Effector memory CD4-positive, alpha-beta T cell (primary cell): ENCODE measurements at regions not wholly inside any gene's neighbourhood (a gene's known extent, or its start where the extent isn't known, plus 50 kb on each side); places are given as distances from the start of the nearest gene placed in this dataset.

ENCODE experiments used
- DNase-seq, 3 donors: peaks; one replicate each; pipeline ENCODE4 v3.0.0-alpha.2; 2020
- H3K27ac ChIP-seq: 2 replicates; pipeline ENCODE4 v1.7.0; 2013; ENCODE audit warnings: mild to moderate bottlenecking, low read length, moderate library complexity; ENCODE audit not compliant: insufficient read depth, poor library complexity, severe bottlenecking
- H3K27me3 ChIP-seq: replicated peaks from 2 replicates; pipeline ENCODE4 v1.7.0; 2013; ENCODE audit warnings: mild to moderate bottlenecking, low read length; ENCODE audit not compliant: insufficient read depth, control insufficient read depth, poor library complexity, severe bottlenecking
- H3K36me3 ChIP-seq: 2 replicates; pipeline ENCODE4 v1.7.0; 2013; ENCODE audit warnings: mild to moderate bottlenecking, low read length, moderate library complexity; ENCODE audit not compliant: control insufficient read depth, insufficient read depth
- H3K4me1 ChIP-seq: 2 replicates; pipeline ENCODE4 v1.7.0; 2013; ENCODE audit warnings: low read length, mild to moderate bottlenecking; ENCODE audit not compliant: control insufficient read depth, insufficient read depth, poor library complexity, severe bottlenecking
- H3K4me3 ChIP-seq: 2 replicates; pipeline ENCODE4 v1.7.0; 2013; ENCODE audit warnings: low read length, low read depth, mild to moderate bottlenecking; ENCODE audit not compliant: insufficient read depth, poor library complexity, severe bottlenecking
- H3K9me3 ChIP-seq: 2 replicates; pipeline ENCODE4 v1.7.0; 2013; ENCODE audit warnings: mild to moderate bottlenecking, low read length, moderate library complexity; ENCODE audit not compliant: control insufficient read depth

GRCh38 chr16:85315866-85316265 lies 203.6 kb upstream of the CIBAR2 start:
- Histone ChIP-seq H3K9me3 (no peaks in the 10 kb centered on the region), H3K27me3 (no peaks in the 10 kb centered on the region), H3K4me1 (peaks cover 4% of the 10 kb centered on the region), H3K4me3 (no peak overlapping the region), H3K36me3 (no peaks in the 10 kb centered on the region), H3K27ac (no peak overlapping the region)
- DNase-seq, result no peak

DNA sequence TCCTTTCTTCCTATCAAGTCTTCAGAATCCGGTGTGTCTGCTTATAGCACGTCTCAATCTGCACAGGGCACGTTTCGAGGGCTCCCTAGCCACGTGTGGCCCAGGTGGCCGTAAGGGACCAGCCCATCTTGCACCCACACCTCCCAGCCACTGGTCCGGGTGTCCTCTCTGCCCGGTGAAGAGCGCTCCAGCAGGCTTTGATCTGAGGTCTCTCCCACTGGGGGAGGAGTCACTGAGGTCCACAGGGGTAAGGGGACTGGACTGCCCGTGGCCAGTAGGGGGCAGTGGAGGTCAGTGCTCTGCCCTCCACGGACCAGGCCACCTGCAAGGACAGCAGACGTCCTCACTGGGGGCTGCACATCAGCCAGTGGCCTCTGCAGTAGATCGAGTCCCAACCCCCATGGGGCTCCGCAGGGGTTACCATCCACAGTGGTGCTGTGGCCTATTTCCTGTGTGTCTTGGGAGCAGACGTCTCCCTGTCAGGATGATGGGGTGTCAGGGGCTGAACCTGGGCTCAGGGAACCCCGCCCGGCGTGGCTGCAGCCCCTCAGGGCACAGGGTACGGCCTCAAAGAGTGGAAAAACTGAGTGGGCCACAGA lies 204.1 kb upstream of the CIBAR2 start:
- Histone ChIP-seq H3K27ac (no peak overlapping the region), H3K27me3 (no peaks in the 10 kb centered on the region), H3K4me1 (no peaks in the 10 kb centered on the region), H3K4me3 (no peak overlapping the region), H3K36me3 (no peaks in the 10 kb centered on the region), H3K9me3 (no peaks in the 10 kb centered on the region)
- no peak for DNase-seq

DNA sequence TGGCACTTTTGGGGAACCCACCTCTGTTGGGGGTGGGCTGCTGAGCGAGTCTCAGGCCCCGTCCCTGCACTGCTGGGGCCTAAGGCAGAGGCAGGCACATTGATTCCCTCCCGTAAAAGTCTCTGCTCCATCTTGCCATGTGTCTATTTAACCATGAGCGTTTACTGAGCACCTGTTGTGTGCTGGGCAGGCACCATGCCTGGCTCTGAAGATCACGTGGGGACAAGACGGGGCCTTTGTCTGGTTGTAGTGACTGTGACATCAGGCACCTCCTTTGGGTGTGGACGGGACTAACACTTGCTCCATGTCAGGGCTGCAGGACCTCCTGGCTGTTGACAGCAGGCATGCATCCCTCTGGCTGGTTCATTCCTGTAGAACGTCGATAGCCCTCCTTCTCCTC lies 204.7 kb upstream of the CIBAR2 start:
- H3K27ac ChIP-seq, result no peak overlapping the region
- H3K27me3 ChIP-seq, result no peaks in the 10 kb centered on the region
- H3K36me3 ChIP-seq, result no peaks in the 10 kb centered on the region
- H3K9me3 ChIP-seq, result no peaks in the 10 kb centered on the region
- DNase-seq, result no peak
- no peaks in the 10 kb centered on the region for H3K4me1 ChIP-seq
- H3K4me3 ChIP-seq, result no peak overlapping the region

DNA sequence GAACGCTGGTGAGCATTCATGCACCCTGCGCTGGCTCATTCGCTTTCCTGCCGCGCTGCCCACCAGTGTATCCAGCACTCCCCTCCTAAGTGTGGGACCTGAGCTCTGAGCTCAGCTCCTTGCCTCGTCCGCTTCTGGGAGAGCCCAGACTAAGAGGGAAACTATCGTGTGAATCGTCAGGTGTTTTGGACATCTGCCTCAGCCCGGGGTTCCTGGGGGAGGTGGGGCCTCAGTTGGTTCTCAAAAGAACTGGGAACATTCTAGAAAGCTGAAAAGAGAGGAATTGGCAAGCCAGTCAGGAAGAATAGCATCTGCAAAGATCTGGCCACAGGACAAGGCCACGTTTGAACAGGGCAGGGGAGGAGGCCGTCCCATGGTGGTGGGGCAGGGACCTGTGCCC lies 205.4 kb upstream of the CIBAR2 start:
- H3K4me3 ChIP-seq, result no peak overlapping the region
- no peaks in the 10 kb centered on the region for H3K27me3 ChIP-seq
- H3K36me3 ChIP-seq, result no peaks in the 10 kb centered on the region
- no peak for DNase-seq
- no peak overlapping the region for H3K27ac ChIP-seq
- H3K9me3 ChIP-seq, result no peaks in the 10 kb centered on the region
- no peaks in the 10 kb centered on the region for H3K4me1 ChIP-seq

DNA sequence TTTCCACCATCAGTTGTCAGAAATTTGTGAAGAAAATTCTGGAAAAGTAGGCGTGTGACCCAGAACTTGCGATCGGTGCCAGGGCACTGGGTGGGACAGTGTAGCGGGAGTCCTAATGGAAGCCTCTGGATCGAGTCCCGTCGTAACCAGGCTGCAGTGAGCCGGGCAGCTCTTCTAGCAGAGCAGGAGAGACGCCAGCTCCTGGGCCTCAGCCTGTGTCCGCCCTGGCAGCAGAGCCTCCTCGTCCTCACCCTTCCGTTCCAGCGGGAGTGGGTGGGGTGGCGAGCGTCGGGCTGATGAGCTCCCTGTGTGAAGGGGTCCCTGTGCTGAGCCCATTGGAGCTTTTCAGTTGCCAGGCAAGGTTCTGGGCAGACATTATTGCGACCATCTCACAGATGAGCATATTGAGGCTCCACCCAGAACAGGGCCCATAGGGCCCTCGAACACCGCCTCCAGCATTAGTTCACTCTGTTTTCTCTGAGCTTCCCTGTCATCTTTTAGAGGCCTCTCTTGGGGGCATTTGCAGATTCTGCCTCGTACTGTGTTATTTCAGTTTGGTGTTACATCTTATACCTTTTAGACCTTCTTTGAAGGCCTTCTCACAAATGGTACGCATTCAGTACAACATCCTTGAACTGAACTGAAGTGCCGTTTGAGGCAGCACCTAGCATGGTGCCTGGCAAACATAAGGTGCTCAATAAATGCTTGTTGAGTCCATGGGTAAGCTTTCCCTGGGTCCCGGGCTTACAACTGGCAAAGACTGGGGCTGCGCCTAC lies 207.1 kb upstream of the CIBAR2 start:
- no peaks in the 10 kb centered on the region for H3K27me3 ChIP-seq
- no peaks in the 10 kb centered on the region for H3K36me3 ChIP-seq
- H3K4me3 ChIP-seq, result no peak overlapping the region
- no peaks in the 10 kb centered on the region for H3K4me1 ChIP-seq
- no peak overlapping the region for H3K27ac ChIP-seq
- H3K9me3 ChIP-seq, result no peaks in the 10 kb centered on the region
- no peak for DNase-seq

- no peaks in the 10 kb centered on the region for H3K27me3 ChIP-seq
- no peak for DNase-seq
These were observed 207.7 kb upstream of the CIBAR2 start for GRCh38 chr16:85319984-85320440.

GRCh38 chr16:85320677-85321385 lies 208.6 kb upstream of the CIBAR2 start:
- H3K4me3 ChIP-seq, result no peak overlapping the region
- H3K4me1 ChIP-seq, result no peaks in the 10 kb centered on the region
- no peaks in the 10 kb centered on the region for H3K36me3 ChIP-seq
- no peak overlapping the region for H3K27ac ChIP-seq
- H3K27me3 ChIP-seq, result no peaks in the 10 kb centered on the region
- no peak for DNase-seq
- no peaks in the 10 kb centered on the region for H3K9me3 ChIP-seq

More at GRCh38 chr16:85319984-85320440, 207.7 kb upstream of the CIBAR2 start:
- H3K4me3 ChIP-seq, result no peak overlapping the region
- no peaks in the 10 kb centered on the region for H3K9me3 ChIP-seq
- no peaks in the 10 kb centered on the region for H3K36me3 ChIP-seq
- no peak overlapping the region for H3K27ac ChIP-seq
- H3K4me1 ChIP-seq, result no peaks in the 10 kb centered on the region

DNA sequence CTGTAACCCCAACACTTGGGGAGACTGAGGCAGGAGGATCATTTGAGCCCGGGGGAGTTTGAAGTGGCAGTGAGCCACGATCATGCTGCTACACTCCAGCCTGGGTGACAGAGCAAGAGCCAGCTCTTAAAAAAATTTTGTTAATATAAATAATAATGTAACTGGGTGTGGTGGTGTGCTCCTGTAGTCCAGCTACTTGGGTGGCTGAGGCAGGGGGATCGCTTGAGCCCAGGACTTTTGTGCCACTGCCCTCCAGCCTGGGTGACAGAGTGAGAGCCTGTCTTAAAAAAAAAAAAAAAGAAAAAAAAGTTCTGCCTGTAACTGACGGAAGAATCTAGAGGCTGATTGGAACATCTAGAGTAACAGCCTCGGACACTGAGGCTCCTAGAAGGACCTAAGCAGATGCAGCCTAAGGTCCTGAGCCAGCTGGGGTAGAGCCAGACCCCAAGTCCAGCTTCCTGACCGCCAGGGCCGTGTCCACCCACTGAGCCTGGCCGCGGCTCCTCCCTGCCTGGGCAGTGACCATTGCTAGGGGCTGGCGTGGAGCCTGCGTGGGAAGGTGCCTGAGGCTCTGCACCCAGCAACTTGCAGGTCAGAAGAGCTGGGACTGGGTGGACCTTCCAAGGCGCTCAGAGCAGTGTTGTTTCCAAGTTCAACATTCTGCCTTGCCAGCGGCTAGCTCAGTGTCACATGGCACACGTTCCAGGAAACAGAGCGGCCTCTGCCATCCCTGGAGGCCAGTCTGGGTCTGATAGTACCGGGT lies 209.4 kb upstream of the CIBAR2 start:
- Histone ChIP-seq H3K27ac (no peak overlapping the region), H3K27me3 (no peaks in the 10 kb centered on the region), H3K36me3 (no peaks in the 10 kb centered on the region), H3K4me3 (no peak overlapping the region), H3K4me1 (no peaks in the 10 kb centered on the region), H3K9me3 (no peaks in the 10 kb centered on the region)
- no peak for DNase-seq

DNA sequence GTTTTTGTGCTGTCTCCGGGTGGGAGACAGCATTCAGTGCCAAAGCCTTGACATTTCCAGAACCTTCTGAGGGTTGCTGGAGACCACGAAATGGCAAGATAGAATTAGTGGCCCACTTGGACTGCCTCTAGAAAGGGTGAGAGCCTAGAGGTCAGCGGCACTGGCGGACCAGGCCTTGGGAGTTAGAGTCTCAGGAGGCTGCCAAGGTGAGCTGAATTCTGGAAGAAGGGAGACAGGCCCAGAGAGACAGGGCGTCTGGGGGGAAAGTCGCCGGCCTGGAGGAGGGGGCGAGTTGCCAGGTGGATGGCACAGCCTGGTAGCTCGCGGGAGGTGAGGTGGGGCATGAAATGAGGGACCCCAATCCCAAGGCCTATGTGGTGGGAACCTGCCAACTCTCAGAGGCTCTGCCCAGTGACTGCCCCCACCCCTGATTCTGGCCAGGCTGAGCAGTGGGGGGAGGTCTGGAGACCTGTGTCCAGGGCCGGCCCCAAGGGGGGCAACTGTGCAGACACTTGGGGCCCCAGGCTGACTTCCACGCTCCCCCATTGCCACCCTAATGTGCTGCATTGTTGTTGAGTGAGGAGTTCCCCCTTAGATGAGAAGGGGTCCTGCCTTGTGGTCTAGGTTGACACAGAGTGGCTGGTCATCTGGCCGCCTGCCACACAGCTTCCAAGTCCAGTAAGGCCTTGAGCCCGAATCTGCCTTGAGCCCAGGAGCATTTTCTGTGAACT lies 211.1 kb upstream of the CIBAR2 start:
- no peak overlapping the region for H3K4me3 ChIP-seq
- H3K9me3 ChIP-seq, result no peaks in the 10 kb centered on the region
- H3K36me3 ChIP-seq, result no peaks in the 10 kb centered on the region
- H3K27ac ChIP-seq, result no peak overlapping the region
- no peaks in the 10 kb centered on the region for H3K4me1 ChIP-seq
- H3K27me3 ChIP-seq, result no peaks in the 10 kb centered on the region
- no peak for DNase-seq
